K562 (cell line): ENCODE measurements at regions not wholly inside any gene's neighbourhood (a gene's known extent, or its start where the extent isn't known, plus 50 kb on each side); places are given as distances from the start of the nearest gene placed in this dataset.
"Not testable (repeated sequence)": the region's sequence is repeated elsewhere in the genome, so short reads cannot be mapped to it uniquely, and the experiment has no call there.

Experiments
- ATAC-seq: fragments of 200-7000 bp; cut with Tn5 transposase; 3 replicates; pipeline ENCODE4 v1.9.1; 2020; ENCODE audit warnings: moderate library complexity
- BruUV-seq: library from RNA; stranded (reverse); fragments of 400-500 nt; replicated peaks from 2 replicates; lab custom pipeline; 2021; lab: Mats Ljungman, UMichigan
- CTCF ChIA-PET: fragments of 300-600 bp; formaldehyde crosslinking; extraction: SDS; loops from one replicate; lab custom pipeline; 2021; ENCODE audit warnings: low intra/inter-chr PET ratio; lab: Yijun Ruan, JAX
- POLR2A ChIA-PET: fragments of 300-600, 350-650 bp; sonication (Branson Sonifier 250); formaldehyde crosslinking; extraction: SDS; loops from one replicate; lab custom pipeline; 2021; ENCODE audit warnings: antibody characterized with exemption, inconsistent platforms; lab: Yijun Ruan, JAX
- DNase-seq, 4 experiments: peaks; one replicate each; pipeline versions ENCODE4 v3.0.0 to v3.0.0-alpha.2; 2011 to 2018; ENCODE audit warnings: low spot score in 3 of 4, mixed read lengths in 3 of 4; ENCODE audit errors: extremely low read depth in 1 of 4
- FAIRE-seq: peaks from 2 replicates; lab custom pipeline; 2011; peaks lifted over from hg19 to GRCh38; lab: Jason Lieb, UNC
- H2AFZ ChIP-seq: 2 replicates; pipeline ENCODE4 v1.6.0; 2011; ENCODE audit warnings: low read depth, low read length, control low read depth, inconsistent platforms
- H3K27ac ChIP-seq: fragments of 200-600 bp; 3 replicates; pipeline ENCODE4 v1.8.0; 2011; ENCODE audit warnings: low read depth, mild to moderate bottlenecking, control low read depth, inconsistent platforms, low read length, moderate library complexity, mixed read lengths; ENCODE audit errors: extremely low read depth
- H3K27me3 ChIP-seq, 2 experiments: fragments of 300-600 bp in 1 of 2; 2 replicates in 1 of 2; 3 replicates in 1 of 2; pipeline versions ENCODE4 v1.6.0 to v1.8.0; 2011; ENCODE audit warnings: inconsistent platforms in 2 of 2, low read length in 2 of 2, mild to moderate bottlenecking in 1 of 2, mixed read lengths in 1 of 2, moderate library complexity in 1 of 2; ENCODE audit not compliant: control insufficient read depth in 2 of 2, insufficient read depth in 2 of 2
- H3K36me3 ChIP-seq: fragments of 300-600 bp; 3 replicates; pipeline ENCODE4 v1.8.0; 2011; ENCODE audit warnings: mild to moderate bottlenecking, low read length, inconsistent platforms; ENCODE audit not compliant: control insufficient read depth, insufficient read depth
- H3K4me1 ChIP-seq, 2 experiments: fragments of 200-600 bp in 1 of 2; replicated peaks in 1 of 2; 2 replicates in 1 of 2; 3 replicates in 1 of 2; pipeline versions ENCODE4 v1.5.1 to v1.8.0; 2011; ENCODE audit warnings: inconsistent platforms in 2 of 2, low read length in 2 of 2, mild to moderate bottlenecking in 1 of 2, mixed read lengths in 1 of 2, moderate library complexity in 1 of 2; ENCODE audit not compliant: control insufficient read depth in 2 of 2, insufficient read depth in 2 of 2
- H3K4me2 ChIP-seq: 2 replicates; pipeline ENCODE4 v1.6.1; 2011; ENCODE audit warnings: low read length, control low read depth, inconsistent platforms, mixed read lengths; ENCODE audit not compliant: insufficient read depth
- H3K4me3 ChIP-seq: fragments of 200-600 bp; sonication (generic), shearing (Covaris generic); 2 replicates; pipeline ENCODE4 v1.5.1; 2016; ENCODE audit warnings: control low read depth, inconsistent platforms
- H3K79me2 ChIP-seq: fragments of 200-600 bp; 3 replicates; pipeline ENCODE4 v1.8.0; 2011; ENCODE audit warnings: low read length, inconsistent platforms; ENCODE audit not compliant: control insufficient read depth, insufficient read depth
- H3K9ac ChIP-seq, 2 experiments: 2 replicates each; pipeline versions ENCODE4 v1.6.0 to v1.6.1; 2011; ENCODE audit warnings: low read depth in 2 of 2, low read length in 2 of 2, control low read depth in 1 of 2, inconsistent platforms in 1 of 2, mild to moderate bottlenecking in 1 of 2, mixed read lengths in 1 of 2; ENCODE audit not compliant: insufficient read depth in 1 of 2
- H3K9me1 ChIP-seq: one replicate; pipeline ENCODE4 v1.6.0; 2011; ENCODE audit warnings: inconsistent platforms, mild to moderate bottlenecking, low read length, moderate library complexity; ENCODE audit not compliant: control insufficient read depth, insufficient read depth
- H3K9me3 ChIP-seq: replicated peaks from 2 replicates; pipeline ENCODE4 v1.5.1; 2011; ENCODE audit warnings: low read depth, low read length, inconsistent platforms; ENCODE audit not compliant: control insufficient read depth, insufficient read depth
- H4K20me1 ChIP-seq: replicated peaks from 2 replicates; pipeline ENCODE4 v1.6.1; 2011; ENCODE audit warnings: low read length, inconsistent platforms, mixed read lengths; ENCODE audit not compliant: control insufficient read depth, insufficient read depth
- CHD1 ChIP-seq: fragments of 200-600 bp; sonication (generic); IDR thresholded peaks from one replicate; pipeline ENCODE4 v1.6.1; 2012; ENCODE audit warnings: mild to moderate bottlenecking, moderate library complexity, low read length, inconsistent platforms
- MEF2D ChIP-seq: conservative IDR thresholded peaks from 2 replicates; pipeline ENCODE4 v1.6.1; 2016; ENCODE audit warnings: low read depth, missing genetic modification characterization, missing compliant biosample characterization
- NFE2 ChIP-seq: IDR thresholded peaks from 2 replicates; pipeline ENCODE4 v1.6.1; 2014; ENCODE audit warnings: antibody characterized with exemption, low read depth
- PHF21A ChIP-seq: fragments of 450-650 bp; IDR thresholded peaks from 2 replicates; pipeline ENCODE4 v1.6.1; 2017; ENCODE audit warnings: low read depth, borderline replicate concordance
- SMAD3 ChIP-seq: fragments of 450-650 bp; formaldehyde crosslinking; conservative IDR thresholded peaks from 2 replicates; pipeline ENCODE4 v1.4.0; 2020; ENCODE audit warnings: mild to moderate bottlenecking
- SNIP1 ChIP-seq: fragments of 450-650 bp; IDR thresholded peaks from 2 replicates; pipeline ENCODE4 v1.7.1; 2017; ENCODE audit warnings: low read depth, mild to moderate bottlenecking
- SNRNP70 ChIP-seq: fragments of 200-400 bp; formaldehyde crosslinking; optimal IDR thresholded peaks from 2 replicates; pipeline ENCODE3; 2017; ENCODE audit warnings: low read depth, low read length
- ZFX ChIP-seq: sonication (generic); formaldehyde crosslinking; IDR thresholded peaks from 2 replicates; pipeline ENCODE4 v1.8.0; 2022; ENCODE audit warnings: mild to moderate bottlenecking, missing genetic modification reagents, moderate library complexity
- ZNF780A ChIP-seq: fragments of 250-450 bp; sonication (Bioruptor Pico); IDR thresholded peaks from 2 replicates; pipeline ENCODE4 v1.5.0; 2021; ENCODE audit warnings: mild to moderate bottlenecking
- WGBS: fragments of 100-300 bp; shearing (Covaris generic); methylation state at CpG from one replicate; pipeline ENCODE4 v1.1.6; 2016; ENCODE audit warnings: low coverage, mixed read lengths; ENCODE audit not compliant: insufficient coverage; ENCODE audit errors: missing lambda C conversion rate; 5-methylcytosine and 5-hydroxymethylcytosine counted together
- in situ Hi-C: fragments of 300-500 bp; cut with MboI; formaldehyde crosslinking; loops from 4 replicates; pipeline ENCODE4 v1.15.0; 2018; ENCODE audit warnings: inconsistent platforms, mixed read lengths
- intact Hi-C: fragments of 100-400 bp; cut with micrococcal nuclease; formaldehyde crosslinking; loops from 2 replicates; pipeline ENCODE4 v1.14.2; 2022
- TF ChIP-seq, protein P1 (sequence below): fragments of 250-450 bp; sonication (Bioruptor Pico); IDR thresholded peaks from 2 replicates; pipeline ENCODE4 v1.5.0; 2021; ENCODE audit warnings: mild to moderate bottlenecking, moderate library complexity
- TF ChIP-seq, protein P2 (sequence below): fragments of 250-450 bp; sonication (Bioruptor Pico); IDR thresholded peaks from 2 replicates; pipeline ENCODE4 v1.4.0; 2020
- TF ChIP-seq, protein P3 (sequence below): fragments of 250-450 bp; sonication (Bioruptor Pico); IDR thresholded peaks from 2 replicates; pipeline ENCODE4 v1.5.0; 2020; ENCODE audit warnings: mild to moderate bottlenecking

DNA sequence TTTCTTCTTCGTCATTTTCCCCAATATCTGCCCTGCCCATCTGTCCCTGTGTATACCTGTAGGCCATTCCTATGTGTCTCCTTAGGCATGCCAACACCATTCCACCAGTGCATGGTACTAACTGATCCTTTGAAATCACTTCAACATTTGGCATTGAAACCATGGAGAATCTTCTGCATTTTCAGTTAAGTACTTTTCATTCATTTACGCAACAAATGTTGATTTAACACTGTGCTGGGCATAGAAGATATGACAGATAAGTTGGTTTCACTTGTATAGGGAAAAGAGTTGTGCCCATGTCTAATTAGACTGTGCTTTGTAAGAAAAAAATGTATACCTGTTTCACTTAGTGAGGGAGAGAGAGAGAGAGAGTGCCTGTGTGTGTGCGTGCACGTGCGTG is 77.9 kb upstream of the FLT1 start:
- Histone ChIP-seq H3K79me2 (no peaks in the 10 kb centered on the region), H3K27me3 (no peaks in the 10 kb centered on the region), H3K9me3 (no peaks in the 10 kb centered on the region), H2AFZ (no peak overlapping the region), H3K27ac (no peak overlapping the region), H3K4me3 (no peak overlapping the region), H3K36me3 (no peaks in the 10 kb centered on the region), H4K20me1 (no peaks in the 10 kb centered on the region), H3K9me1 (no peaks in the 10 kb centered on the region), H3K9ac (no peak overlapping the region), H3K4me2 (no peak overlapping the region)
- no TSS peak for BruUV-seq
- 79% methylated on average over 2 of the region's 5 CpGs for WGBS
- in situ Hi-C loops, result no loop called here
- FAIRE-seq, result no peak
- no peak for DNase-seq
- TF ChIP-seq PHF21A (no peak), ZNF780A (CRISPR knock-in tag) (no peak), SNRNP70 (no peak), NFE2 (no peak), SNIP1 (no peak), SMAD3 (CRISPR knock-in tag) (no peak), MEF2D (tag) (no peak), ZFX (CRISPR knock-in tag) (no peak), CHD1 (no peak)
- TF ChIP-seq, protein P1, sequence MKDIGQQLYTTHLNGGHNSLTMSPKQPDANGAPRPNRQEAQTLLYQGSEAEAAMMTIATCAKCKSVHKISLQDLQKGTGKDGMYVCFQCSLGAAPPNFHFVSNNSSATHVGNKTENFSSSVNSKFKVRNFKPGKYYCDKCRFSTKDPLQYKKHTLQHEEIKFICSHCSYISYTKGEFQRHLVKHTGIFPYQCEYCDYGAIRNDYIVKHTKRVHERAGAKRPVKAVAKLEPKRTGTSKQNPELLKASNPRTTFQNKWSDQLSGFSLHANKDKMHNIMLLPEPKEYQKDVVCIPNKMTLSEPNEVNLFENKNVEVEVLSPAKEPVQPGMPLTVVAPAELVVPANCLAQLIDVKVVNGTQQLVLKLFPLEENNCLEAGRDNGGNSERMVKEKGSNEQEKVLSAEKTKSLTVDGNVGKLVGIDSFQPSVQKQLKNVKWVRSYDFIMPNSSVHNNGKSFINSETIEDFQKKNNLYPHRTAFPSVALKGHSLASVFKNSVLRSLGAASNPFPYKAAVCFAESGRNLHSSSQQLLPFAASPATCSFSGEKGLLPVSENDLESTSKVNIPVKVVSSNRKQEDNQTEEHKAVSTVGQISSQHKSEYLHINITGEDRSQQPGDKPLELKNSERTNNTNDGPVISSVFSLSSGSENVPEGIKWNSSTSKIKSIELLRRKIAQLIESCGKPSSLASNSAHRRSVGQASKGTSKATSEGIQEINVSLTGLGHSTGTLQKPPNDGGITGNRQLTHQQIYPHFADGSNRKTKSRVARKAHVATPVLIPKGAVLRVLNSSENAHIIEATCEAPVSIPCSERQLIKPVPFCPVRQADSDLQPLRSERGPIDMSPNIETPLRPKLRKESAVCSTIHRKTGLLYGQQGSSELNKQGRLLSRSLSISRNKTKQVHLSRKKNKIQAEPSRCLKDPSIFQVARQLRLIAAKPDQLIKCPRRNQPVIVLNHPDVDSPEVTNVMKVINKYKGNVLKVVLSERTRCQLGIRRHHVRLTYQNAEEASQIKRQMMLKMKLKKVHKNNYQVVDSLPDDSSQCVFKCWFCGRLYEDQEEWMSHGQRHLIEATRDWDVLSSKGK, result no peak
- TF ChIP-seq, protein P2, sequence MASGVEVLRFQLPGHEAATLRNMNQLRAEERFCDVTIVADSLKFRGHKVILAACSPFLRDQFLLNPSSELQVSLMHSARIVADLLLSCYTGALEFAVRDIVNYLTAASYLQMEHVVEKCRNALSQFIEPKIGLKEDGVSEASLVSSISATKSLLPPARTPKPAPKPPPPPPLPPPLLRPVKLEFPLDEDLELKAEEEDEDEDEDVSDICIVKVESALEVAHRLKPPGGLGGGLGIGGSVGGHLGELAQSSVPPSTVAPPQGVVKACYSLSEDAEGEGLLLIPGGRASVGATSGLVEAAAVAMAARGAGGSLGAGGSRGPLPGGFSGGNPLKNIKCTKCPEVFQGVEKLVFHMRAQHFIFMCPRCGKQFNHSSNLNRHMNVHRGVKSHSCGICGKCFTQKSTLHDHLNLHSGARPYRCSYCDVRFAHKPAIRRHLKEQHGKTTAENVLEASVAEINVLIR (CRISPR knock-in tag), result no peak
- TF ChIP-seq, protein P3, sequence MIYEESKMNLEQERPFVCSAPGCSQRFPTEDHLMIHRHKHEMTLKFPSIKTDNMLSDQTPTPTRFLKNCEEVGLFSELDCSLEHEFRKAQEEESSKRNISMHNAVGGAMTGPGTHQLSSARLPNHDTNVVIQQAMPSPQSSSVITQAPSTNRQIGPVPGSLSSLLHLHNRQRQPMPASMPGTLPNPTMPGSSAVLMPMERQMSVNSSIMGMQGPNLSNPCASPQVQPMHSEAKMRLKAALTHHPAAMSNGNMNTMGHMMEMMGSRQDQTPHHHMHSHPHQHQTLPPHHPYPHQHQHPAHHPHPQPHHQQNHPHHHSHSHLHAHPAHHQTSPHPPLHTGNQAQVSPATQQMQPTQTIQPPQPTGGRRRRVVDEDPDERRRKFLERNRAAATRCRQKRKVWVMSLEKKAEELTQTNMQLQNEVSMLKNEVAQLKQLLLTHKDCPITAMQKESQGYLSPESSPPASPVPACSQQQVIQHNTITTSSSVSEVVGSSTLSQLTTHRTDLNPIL, result no peak
- TF ChIP-seq, all 486 proteins: peak for 0
- CTCF ChIA-PET, result no interaction called here
- H3K4me1 ChIP-seq, result peaks cover 5 to 37% of the 10 kb centered on the region in 2 experiments; a peak in 3 of 5 replicates
- POLR2A ChIA-PET, result interaction anchor here (1.0 kb wide), 1 partner anchor 10 kb away, joined by 3 read pairs; no protein-coding TSS in a partner anchor
- ATAC-seq, result no peak
- intact Hi-C loops, result loop anchor here (5.0 kb wide), 2 partner anchors 64 to 166 kb away; no protein-coding TSS in a partner anchor

DNA sequence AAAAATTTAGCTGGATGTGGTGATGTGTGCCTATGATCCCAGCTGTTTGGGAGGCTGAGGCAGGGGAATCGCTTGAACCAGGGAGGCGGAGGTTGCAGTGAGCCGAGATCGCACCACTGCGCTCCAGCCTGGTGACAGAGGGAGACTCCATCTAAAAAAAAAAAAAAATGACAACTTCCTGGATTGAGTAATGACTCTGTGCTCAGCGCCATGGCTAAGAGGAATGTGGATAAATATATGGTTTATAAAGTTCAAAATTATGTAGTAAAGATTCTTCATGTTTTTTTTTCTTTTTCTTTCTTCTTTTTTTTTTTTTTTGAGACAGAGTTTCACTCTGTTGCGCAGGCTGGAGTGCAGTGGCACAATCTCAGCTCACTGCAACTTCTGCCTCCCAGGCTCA is 75.4 kb upstream of the FLT1 start:
- H3K9me1 ChIP-seq, H3K27ac ChIP-seq, H3K9ac ChIP-seq, H3K79me2 ChIP-seq, H3K27me3 ChIP-seq, FAIRE-seq, CTCF ChIA-PET, in situ Hi-C loops, ATAC-seq, H3K4me3 ChIP-seq, BruUV-seq, H4K20me1 ChIP-seq, DNase-seq, H3K9me3 ChIP-seq, H2AFZ ChIP-seq, H3K4me2 ChIP-seq, POLR2A ChIA-PET, H3K36me3 ChIP-seq: not testable (repeated sequence)
- peaks cover 5 to 33% of the 10 kb centered on the region in 2 experiments; a peak in 3 of 5 replicates for H3K4me1 ChIP-seq
- intact Hi-C loops, result loop anchor here (5.0 kb wide), 2 partner anchors 67 to 163 kb away; no protein-coding TSS in a partner anchor
- WGBS, result 33% methylated on average over 6 of the region's 7 CpGs
